GM12878 (cell line): ENCODE measurements at regions not wholly inside any gene's neighbourhood (a gene's known extent, or its start where the extent isn't known, plus 50 kb on each side); places are given as distances from the start of the nearest gene placed in this dataset.

Experiments
- ATAC-seq: fragments of 200-7000 bp; cut with Tn5 transposase; 3 replicates; pipeline ENCODE4 v1.9.1; 2020; ENCODE audit warnings: mild to moderate bottlenecking, moderate library complexity
- BruUV-seq: library from RNA; stranded (reverse); fragments of 400-500 nt; replicated peaks from 2 replicates; lab custom pipeline; 2021; lab: Mats Ljungman, UMichigan
- CTCF ChIA-PET: fragments of 300-600 bp; sonication (Branson Sonifier 250); formaldehyde crosslinking; extraction: SDS; loops from one replicate; lab custom pipeline; 2021; ENCODE audit warnings: inconsistent platforms; lab: Yijun Ruan, JAX
- POLR2A ChIA-PET: fragments of 350-600 bp; formaldehyde crosslinking; extraction: SDS; loops from one replicate; lab custom pipeline; 2021; ENCODE audit warnings: inconsistent platforms; lab: Charles Lee
- RAD21 ChIA-PET: fragments of 300-600 bp; sonication (Branson Sonifier 250); formaldehyde crosslinking; loops from one replicate; lab custom pipeline; 2023; ENCODE audit warnings: antibody characterized with exemption; ENCODE audit not compliant: unreplicated experiment; lab: Charles Lee
- SMC1A ChIA-PET: fragments of 300-600 bp; sonication (Branson Sonifier 250); formaldehyde crosslinking; loops from one replicate; lab custom pipeline; 2023; ENCODE audit not compliant: unreplicated experiment, uncharacterized antibody; lab: Charles Lee
- DNase-seq: peaks from one replicate; pipeline ENCODE4 v3.0.0-alpha.2; 2011; ENCODE audit warnings: low read depth, low spot score
- FAIRE-seq: peaks from 3 replicates; lab custom pipeline; 2011; peaks lifted over from hg19 to GRCh38; lab: Jason Lieb, UNC
- H2AFZ ChIP-seq: 2 replicates; pipeline ENCODE4 v1.6.0; 2011; ENCODE audit warnings: low read depth, low read length, control low read depth; ENCODE audit not compliant: control insufficient read depth
- H3K27ac ChIP-seq: 2 replicates; pipeline ENCODE4 v1.5.1; 2011; ENCODE audit warnings: control low read depth; ENCODE audit not compliant: control insufficient read depth, insufficient read depth
- H3K27me3 ChIP-seq, 2 experiments: replicated peaks in 1 of 2; 2 replicates each; pipeline versions ENCODE4 v1.6.0 to v1.6.1; 2011; ENCODE audit warnings: low read length in 1 of 2; ENCODE audit not compliant: control insufficient read depth in 2 of 2, insufficient read depth in 2 of 2
- H3K36me3 ChIP-seq, 2 experiments: 2 replicates each; pipeline ENCODE4 v1.5.1; 2011; ENCODE audit warnings: low read length in 1 of 2; ENCODE audit not compliant: control insufficient read depth in 2 of 2, insufficient read depth in 2 of 2
- H3K4me1 ChIP-seq: 2 replicates; pipeline ENCODE4 v1.6.1; 2011; ENCODE audit warnings: mild to moderate bottlenecking, low read length, moderate library complexity, mixed read lengths; ENCODE audit not compliant: control insufficient read depth, insufficient read depth
- H3K4me2 ChIP-seq: 2 replicates; pipeline ENCODE4 v1.6.0; 2011; ENCODE audit warnings: control low read depth; ENCODE audit not compliant: control insufficient read depth, insufficient read depth
- H3K4me3 ChIP-seq: fragments of 200-600 bp; sonication (generic); 2 replicates; pipeline ENCODE4 v1.5.1; 2016
- H3K79me2 ChIP-seq: 2 replicates; pipeline ENCODE4 v1.6.0; 2011; ENCODE audit warnings: low read length; ENCODE audit not compliant: control insufficient read depth, insufficient read depth
- H3K9ac ChIP-seq: 2 replicates; pipeline ENCODE4 v1.8.0; 2011; ENCODE audit warnings: low read length, control low read depth, mixed read lengths; ENCODE audit not compliant: control insufficient read depth, insufficient read depth
- H3K9me3 ChIP-seq: replicated peaks from 3 replicates; pipeline ENCODE4 v1.5.1; 2011; ENCODE audit warnings: mild to moderate bottlenecking, low read length; ENCODE audit not compliant: control insufficient read depth, insufficient read depth
- H4K20me1 ChIP-seq: 2 replicates; pipeline ENCODE4 v1.6.0; 2011; ENCODE audit not compliant: control insufficient read depth, insufficient read depth
- CEBPB ChIP-seq, 2 experiments: fragments of 150-350 bp in 1 of 2; IDR thresholded peaks; 2 replicates each; pipeline ENCODE4 v1.6.1; 2012 to 2014; ENCODE audit warnings: low read depth in 2 of 2, low read length in 2 of 2, borderline replicate concordance in 1 of 2, inconsistent platforms in 1 of 2
- EZH2 ChIP-seq: IDR thresholded peaks from 2 replicates; pipeline ENCODE4 v1.6.1; 2012; ENCODE audit warnings: low read depth, mild to moderate bottlenecking, control low read depth, inconsistent platforms, low read length, borderline replicate concordance; ENCODE audit not compliant: control insufficient read depth
- RBBP5 ChIP-seq: fragments of 200-600 bp; sonication (generic); conservative IDR thresholded peaks from 2 replicates; pipeline ENCODE4 v1.6.1; 2016
- SKIL ChIP-seq: fragments of 450-650 bp; IDR thresholded peaks from 2 replicates; pipeline ENCODE4 v1.6.1; 2017; ENCODE audit warnings: mild to moderate bottlenecking, low read depth, inconsistent platforms; ENCODE audit not compliant: poor library complexity, severe bottlenecking
- SREBF1 ChIP-seq: IDR thresholded peaks from 2 replicates; pipeline ENCODE4 v1.6.1; 2012; ENCODE audit warnings: mild to moderate bottlenecking, low read length
- WGBS: methylation state at CpG from one replicate; pipeline ENCODE4 v1.1.6; 2016; ENCODE audit warnings: low lambda C conversion rate; ENCODE audit not compliant: insufficient replicate concordance, insufficient coverage; ENCODE audit errors: missing lambda C conversion rate; 5-methylcytosine and 5-hydroxymethylcytosine counted together
- in situ Hi-C: fragments of 300-500 bp; cut with MboI; formaldehyde crosslinking; loops from 9 replicates; pipeline ENCODE4 v1.14.3; 2018; ENCODE audit warnings: mixed read lengths
- intact Hi-C: fragments of 100-400 bp; cut with micrococcal nuclease; formaldehyde crosslinking; loops from one replicate; pipeline ENCODE4 v1.14.2; 2022; ENCODE audit not compliant: unreplicated experiment

GRCh38 chr6:9398071-9398766 lies 962.9 kb upstream of the SLC35B3 start:
- Histone ChIP-seq H3K9ac (no peak overlapping the region), H4K20me1 (no peaks in the 10 kb centered on the region), H3K9me3 (no peaks in the 10 kb centered on the region), H3K79me2 (no peaks in the 10 kb centered on the region), H2AFZ (no peak overlapping the region), H3K27me3 (no peaks in the 10 kb centered on the region), H3K27ac (no peak overlapping the region), H3K4me1 (no peaks in the 10 kb centered on the region), H3K4me2 (no peak overlapping the region), H3K4me3 (no peak overlapping the region), H3K36me3 (no peaks in the 10 kb centered on the region)
- no peak for ATAC-seq
- no TSS peak for BruUV-seq
- RAD21 ChIA-PET, result no interaction called here
- in situ Hi-C loops (no loop called here), intact Hi-C loops (no loop called here)
- WGBS, result 36% methylated on average over 15 of the region's 15 CpGs
- no peak for DNase-seq
- SMC1A ChIA-PET, result no interaction called here
- CTCF ChIA-PET, result no interaction called here
- no peak for FAIRE-seq
- TF ChIP-seq EZH2, result no peak
- TF ChIP-seq SKIL, result no peak
- TF ChIP-seq RBBP5, result no peak
- TF ChIP-seq CEBPB (IDR thresholded peaks at IDR 0.05; ENCODE audit: borderline replicate concordance in 1 of 2, low read depth in 2 of 2, low read length in 2 of 2), result no peak
- TF ChIP-seq SREBF1, result no peak
- POLR2A ChIA-PET, result no interaction called here
